ENCODE measurements at regions not wholly inside any gene's neighbourhood (a gene's known extent, or its start where the extent isn't known, plus 50 kb on each side); places are given as distances from the start of the nearest gene placed in this dataset.

GRCh38 chr2:238631491-238632180, 204.9 kb downstream of the ASB1 start:
- TF ChIP-seq GATA2 (IDR thresholded peaks at IDR 0.05; ENCODE audit: low read depth, low read length) (no peak), GATA3 (IDR thresholded peaks at IDR 0.05; ENCODE audit: low read depth, low read length) (no peak)

Measured in SH-SY5Y (cell line).